Kidney epithelial cell (primary cell): ENCODE measurements at regions not wholly inside any gene's neighbourhood (a gene's known extent, or its start where the extent isn't known, plus 50 kb on each side); places are given as distances from the start of the nearest gene placed in this dataset.

Experiments
- DNase-seq: peaks from one replicate; pipeline ENCODE4 v3.0.0-alpha.2; 2010; ENCODE audit warnings: low read depth
- H3K27me3 ChIP-seq: 2 replicates; pipeline ENCODE4 v1.6.0; 2011; ENCODE audit warnings: low read length; ENCODE audit not compliant: control insufficient read depth, insufficient read depth
- H3K36me3 ChIP-seq: 2 replicates; pipeline ENCODE4 v1.5.1; 2011; ENCODE audit warnings: low read length; ENCODE audit not compliant: control insufficient read depth, insufficient read depth
- H3K4me3 ChIP-seq: 2 replicates; pipeline ENCODE4 v1.5.1; 2011; ENCODE audit warnings: low read depth, mild to moderate bottlenecking, control low read depth, low read length
- TF ChIP-seq, protein P1 (sequence below): IDR thresholded peaks from 2 replicates; pipeline ENCODE4 v1.5.1; 2011; ENCODE audit warnings: mild to moderate bottlenecking, moderate library complexity, low read length, control low read depth, inconsistent platforms; ENCODE audit not compliant: insufficient read depth, poor library complexity, severe bottlenecking

DNA sequence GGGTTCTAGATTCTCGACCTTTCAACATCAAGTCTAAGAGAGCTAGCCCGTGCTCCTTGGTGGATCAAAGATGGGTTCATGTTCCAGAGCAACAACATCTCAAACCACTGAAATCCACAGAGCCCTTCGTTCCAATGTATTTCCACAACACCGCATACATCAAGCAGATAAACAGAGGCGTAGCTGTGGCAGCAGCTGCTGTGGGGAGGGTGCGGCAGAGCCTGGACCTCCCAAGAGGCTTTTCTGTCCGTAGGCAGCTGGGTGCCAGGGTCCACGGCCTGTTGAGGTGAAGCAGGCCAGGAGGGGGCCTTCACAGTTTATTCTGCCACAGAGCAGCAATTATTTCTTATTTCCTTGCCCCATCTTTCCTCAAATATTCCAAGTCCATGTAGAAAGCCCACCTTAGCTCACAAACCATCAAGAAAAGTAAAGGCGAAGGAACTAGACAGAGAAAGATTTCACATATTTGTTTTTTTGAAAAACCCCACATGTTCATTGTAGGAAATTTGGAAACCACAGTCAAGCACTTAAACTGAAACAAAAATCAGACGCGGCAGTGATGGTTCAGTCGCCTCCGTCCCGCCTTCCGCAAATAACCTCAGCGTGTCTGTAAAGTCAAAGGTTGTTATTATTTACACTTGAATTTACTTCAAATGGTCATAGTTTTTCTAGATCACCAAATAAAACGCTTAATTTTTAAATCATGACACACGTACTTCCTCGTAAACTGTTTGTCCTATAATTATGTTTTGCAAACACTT, 144.6 kb upstream of the FOXF1 start:
- Histone ChIP-seq H3K4me3 (no peak overlapping the region), H3K27me3 (no peaks in the 10 kb centered on the region), H3K36me3 (no peaks in the 10 kb centered on the region)
- TF ChIP-seq, protein P1, sequence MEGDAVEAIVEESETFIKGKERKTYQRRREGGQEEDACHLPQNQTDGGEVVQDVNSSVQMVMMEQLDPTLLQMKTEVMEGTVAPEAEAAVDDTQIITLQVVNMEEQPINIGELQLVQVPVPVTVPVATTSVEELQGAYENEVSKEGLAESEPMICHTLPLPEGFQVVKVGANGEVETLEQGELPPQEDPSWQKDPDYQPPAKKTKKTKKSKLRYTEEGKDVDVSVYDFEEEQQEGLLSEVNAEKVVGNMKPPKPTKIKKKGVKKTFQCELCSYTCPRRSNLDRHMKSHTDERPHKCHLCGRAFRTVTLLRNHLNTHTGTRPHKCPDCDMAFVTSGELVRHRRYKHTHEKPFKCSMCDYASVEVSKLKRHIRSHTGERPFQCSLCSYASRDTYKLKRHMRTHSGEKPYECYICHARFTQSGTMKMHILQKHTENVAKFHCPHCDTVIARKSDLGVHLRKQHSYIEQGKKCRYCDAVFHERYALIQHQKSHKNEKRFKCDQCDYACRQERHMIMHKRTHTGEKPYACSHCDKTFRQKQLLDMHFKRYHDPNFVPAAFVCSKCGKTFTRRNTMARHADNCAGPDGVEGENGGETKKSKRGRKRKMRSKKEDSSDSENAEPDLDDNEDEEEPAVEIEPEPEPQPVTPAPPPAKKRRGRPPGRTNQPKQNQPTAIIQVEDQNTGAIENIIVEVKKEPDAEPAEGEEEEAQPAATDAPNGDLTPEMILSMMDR: no peak
- no peak for DNase-seq

DNA sequence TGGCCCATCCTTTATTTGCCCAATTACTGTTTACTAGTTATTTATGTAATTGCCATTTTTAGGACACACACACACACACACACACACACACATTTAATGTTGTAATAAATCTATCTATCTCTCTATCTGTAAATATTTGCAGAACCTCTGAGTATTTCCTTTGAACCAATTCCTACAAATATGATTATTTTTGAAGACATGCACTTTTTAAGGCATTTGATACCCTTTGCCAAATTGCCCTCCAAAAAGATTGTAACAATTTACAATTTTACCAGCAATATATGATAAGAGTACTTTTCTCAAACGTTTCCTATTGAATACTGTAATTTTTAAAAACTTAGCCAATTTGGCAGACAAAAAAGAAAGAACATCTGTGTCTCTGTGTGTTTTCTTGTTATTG, 143.8 kb upstream of the FOXF1 start:
- Histone ChIP-seq H3K4me3 (no peak overlapping the region), H3K27me3 (no peaks in the 10 kb centered on the region), H3K36me3 (no peaks in the 10 kb centered on the region)
- no peak for DNase-seq
- TF ChIP-seq, protein P1: no peak

- TF ChIP-seq, protein P1: no peak
- Histone ChIP-seq H3K4me3 (no peak overlapping the region), H3K36me3 (no peaks in the 10 kb centered on the region), H3K27me3 (no peaks in the 10 kb centered on the region)
- no peak for DNase-seq
Measured at GRCh38 chr16:86367291-86368072, 142.8 kb upstream of the FOXF1 start.

GRCh38 chr16:86368261-86368660, 142.1 kb upstream of the FOXF1 start:
- TF ChIP-seq, protein P1: no peak
- H3K36me3 ChIP-seq: no peaks in the 10 kb centered on the region
- DNase-seq: no peak
- no peaks in the 10 kb centered on the region for H3K27me3 ChIP-seq
- H3K4me3 ChIP-seq: no peak overlapping the region

- no peaks in the 10 kb centered on the region for H3K27me3 ChIP-seq
- TF ChIP-seq, protein P1: no peak
- DNase-seq: no peak
Measured at GRCh38 chr16:86370062-86370461, 140.3 kb upstream of the FOXF1 start.

More at GRCh38 chr16:86370062-86370461, 140.3 kb upstream of the FOXF1 start:
- Histone ChIP-seq H3K36me3 (no peaks in the 10 kb centered on the region), H3K4me3 (no peak overlapping the region)
